ENCODE measurements at regions not wholly inside any gene's neighbourhood (a gene's known extent, or its start where the extent isn't known, plus 50 kb on each side); places are given as distances from the start of the nearest gene placed in this dataset.

DNA sequence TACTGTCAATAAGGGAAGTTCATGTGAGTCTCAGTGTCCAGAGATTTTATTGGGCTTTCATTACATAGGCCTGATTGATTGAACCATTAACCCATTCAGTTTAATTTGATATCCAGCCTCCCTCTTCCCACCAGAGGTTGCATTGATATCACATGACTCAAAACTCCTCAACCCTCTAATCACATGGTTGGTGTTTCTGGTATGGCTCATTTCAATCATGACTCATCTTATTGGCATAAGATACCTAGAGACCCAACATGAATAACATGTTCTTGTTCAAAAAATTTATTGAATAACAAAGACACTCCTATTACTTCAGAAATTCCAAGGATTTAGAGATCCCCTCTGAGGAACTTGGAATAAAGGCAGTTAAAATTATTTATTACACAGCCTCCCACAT, 982.2 kb downstream of the TLE1 start (continued):
- TF ChIP-seq, protein P1, sequence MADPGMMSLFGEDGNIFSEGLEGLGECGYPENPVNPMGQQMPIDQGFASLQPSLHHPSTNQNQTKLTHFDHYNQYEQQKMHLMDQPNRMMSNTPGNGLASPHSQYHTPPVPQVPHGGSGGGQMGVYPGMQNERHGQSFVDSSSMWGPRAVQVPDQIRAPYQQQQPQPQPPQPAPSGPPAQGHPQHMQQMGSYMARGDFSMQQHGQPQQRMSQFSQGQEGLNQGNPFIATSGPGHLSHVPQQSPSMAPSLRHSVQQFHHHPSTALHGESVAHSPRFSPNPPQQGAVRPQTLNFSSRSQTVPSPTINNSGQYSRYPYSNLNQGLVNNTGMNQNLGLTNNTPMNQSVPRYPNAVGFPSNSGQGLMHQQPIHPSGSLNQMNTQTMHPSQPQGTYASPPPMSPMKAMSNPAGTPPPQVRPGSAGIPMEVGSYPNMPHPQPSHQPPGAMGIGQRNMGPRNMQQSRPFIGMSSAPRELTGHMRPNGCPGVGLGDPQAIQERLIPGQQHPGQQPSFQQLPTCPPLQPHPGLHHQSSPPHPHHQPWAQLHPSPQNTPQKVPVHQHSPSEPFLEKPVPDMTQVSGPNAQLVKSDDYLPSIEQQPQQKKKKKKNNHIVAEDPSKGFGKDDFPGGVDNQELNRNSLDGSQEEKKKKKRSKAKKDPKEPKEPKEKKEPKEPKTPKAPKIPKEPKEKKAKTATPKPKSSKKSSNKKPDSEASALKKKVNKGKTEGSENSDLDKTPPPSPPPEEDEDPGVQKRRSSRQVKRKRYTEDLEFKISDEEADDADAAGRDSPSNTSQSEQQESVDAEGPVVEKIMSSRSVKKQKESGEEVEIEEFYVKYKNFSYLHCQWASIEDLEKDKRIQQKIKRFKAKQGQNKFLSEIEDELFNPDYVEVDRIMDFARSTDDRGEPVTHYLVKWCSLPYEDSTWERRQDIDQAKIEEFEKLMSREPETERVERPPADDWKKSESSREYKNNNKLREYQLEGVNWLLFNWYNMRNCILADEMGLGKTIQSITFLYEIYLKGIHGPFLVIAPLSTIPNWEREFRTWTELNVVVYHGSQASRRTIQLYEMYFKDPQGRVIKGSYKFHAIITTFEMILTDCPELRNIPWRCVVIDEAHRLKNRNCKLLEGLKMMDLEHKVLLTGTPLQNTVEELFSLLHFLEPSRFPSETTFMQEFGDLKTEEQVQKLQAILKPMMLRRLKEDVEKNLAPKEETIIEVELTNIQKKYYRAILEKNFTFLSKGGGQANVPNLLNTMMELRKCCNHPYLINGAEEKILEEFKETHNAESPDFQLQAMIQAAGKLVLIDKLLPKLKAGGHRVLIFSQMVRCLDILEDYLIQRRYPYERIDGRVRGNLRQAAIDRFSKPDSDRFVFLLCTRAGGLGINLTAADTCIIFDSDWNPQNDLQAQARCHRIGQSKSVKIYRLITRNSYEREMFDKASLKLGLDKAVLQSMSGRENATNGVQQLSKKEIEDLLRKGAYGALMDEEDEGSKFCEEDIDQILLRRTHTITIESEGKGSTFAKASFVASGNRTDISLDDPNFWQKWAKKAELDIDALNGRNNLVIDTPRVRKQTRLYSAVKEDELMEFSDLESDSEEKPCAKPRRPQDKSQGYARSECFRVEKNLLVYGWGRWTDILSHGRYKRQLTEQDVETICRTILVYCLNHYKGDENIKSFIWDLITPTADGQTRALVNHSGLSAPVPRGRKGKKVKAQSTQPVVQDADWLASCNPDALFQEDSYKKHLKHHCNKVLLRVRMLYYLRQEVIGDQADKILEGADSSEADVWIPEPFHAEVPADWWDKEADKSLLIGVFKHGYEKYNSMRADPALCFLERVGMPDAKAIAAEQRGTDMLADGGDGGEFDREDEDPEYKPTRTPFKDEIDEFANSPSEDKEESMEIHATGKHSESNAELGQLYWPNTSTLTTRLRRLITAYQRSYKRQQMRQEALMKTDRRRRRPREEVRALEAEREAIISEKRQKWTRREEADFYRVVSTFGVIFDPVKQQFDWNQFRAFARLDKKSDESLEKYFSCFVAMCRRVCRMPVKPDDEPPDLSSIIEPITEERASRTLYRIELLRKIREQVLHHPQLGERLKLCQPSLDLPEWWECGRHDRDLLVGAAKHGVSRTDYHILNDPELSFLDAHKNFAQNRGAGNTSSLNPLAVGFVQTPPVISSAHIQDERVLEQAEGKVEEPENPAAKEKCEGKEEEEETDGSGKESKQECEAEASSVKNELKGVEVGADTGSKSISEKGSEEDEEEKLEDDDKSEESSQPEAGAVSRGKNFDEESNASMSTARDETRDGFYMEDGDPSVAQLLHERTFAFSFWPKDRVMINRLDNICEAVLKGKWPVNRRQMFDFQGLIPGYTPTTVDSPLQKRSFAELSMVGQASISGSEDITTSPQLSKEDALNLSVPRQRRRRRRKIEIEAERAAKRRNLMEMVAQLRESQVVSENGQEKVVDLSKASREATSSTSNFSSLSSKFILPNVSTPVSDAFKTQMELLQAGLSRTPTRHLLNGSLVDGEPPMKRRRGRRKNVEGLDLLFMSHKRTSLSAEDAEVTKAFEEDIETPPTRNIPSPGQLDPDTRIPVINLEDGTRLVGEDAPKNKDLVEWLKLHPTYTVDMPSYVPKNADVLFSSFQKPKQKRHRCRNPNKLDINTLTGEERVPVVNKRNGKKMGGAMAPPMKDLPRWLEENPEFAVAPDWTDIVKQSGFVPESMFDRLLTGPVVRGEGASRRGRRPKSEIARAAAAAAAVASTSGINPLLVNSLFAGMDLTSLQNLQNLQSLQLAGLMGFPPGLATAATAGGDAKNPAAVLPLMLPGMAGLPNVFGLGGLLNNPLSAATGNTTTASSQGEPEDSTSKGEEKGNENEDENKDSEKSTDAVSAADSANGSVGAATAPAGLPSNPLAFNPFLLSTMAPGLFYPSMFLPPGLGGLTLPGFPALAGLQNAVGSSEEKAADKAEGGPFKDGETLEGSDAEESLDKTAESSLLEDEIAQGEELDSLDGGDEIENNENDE (IDR thresholded peaks at IDR 0.05; ENCODE audit: insufficient replicate concordance, low read length) = no peak
- no peak for TF ChIP-seq TEAD4 (IDR thresholded peaks at IDR 0.05; ENCODE audit: low read depth, low read length)
- no peak for TF ChIP-seq SUZ12 (IDR thresholded peaks at IDR 0.05; ENCODE audit: low read length)
- TF ChIP-seq CBX5 (IDR thresholded peaks at IDR 0.05; ENCODE audit: low read depth, low read length) = no peak
- TF ChIP-seq POLR2AphosphoS5 (IDR thresholded peaks at IDR 0.05; ENCODE audit: low read depth, low read length) = no peak
- TF ChIP-seq SIRT6 (IDR thresholded peaks at IDR 0.05; ENCODE audit: low read length) = no peak
- TF ChIP-seq CTCF (IDR thresholded peaks at IDR 0.05; ENCODE audit: control extremely low read depth in 1 of 3, insufficient read depth in 1 of 3, low read depth in 1 of 3, low read length in 3 of 3) = no peak
